BJ (cell line): ENCODE measurements at regions not wholly inside any gene's neighbourhood (a gene's known extent, or its start where the extent isn't known, plus 50 kb on each side); places are given as distances from the start of the nearest gene placed in this dataset.
"Not testable (repeated sequence)": the region's sequence is repeated elsewhere in the genome, so short reads cannot be mapped to it uniquely, and the experiment has no call there.

Experiments
- CTCF ChIA-PET: fragments of 350-600 bp; formaldehyde crosslinking; extraction: SDS; loops from one replicate; lab custom pipeline; 2021; ENCODE audit warnings: antibody characterized with exemption, inconsistent platforms; lab: Yijun Ruan, JAX
- POLR2A ChIA-PET: fragments of 300-600 bp; sonication (Branson Sonifier 250); formaldehyde crosslinking; extraction: SDS; loops from one replicate; lab custom pipeline; 2021; ENCODE audit warnings: antibody characterized with exemption; lab: Charles Lee
- DNase-seq: peaks from one replicate; pipeline ENCODE4 v3.0.0-alpha.2; 2011; ENCODE audit warnings: low read depth
- H3K27me3 ChIP-seq: 2 replicates; pipeline ENCODE4 v1.6.0; 2011; ENCODE audit warnings: low read length; ENCODE audit not compliant: control insufficient read depth, insufficient read depth
- H3K36me3 ChIP-seq: 2 replicates; pipeline ENCODE4 v1.5.1; 2011; ENCODE audit warnings: low read length; ENCODE audit not compliant: control insufficient read depth, insufficient read depth
- H3K4me3 ChIP-seq: 2 replicates; pipeline ENCODE4 v1.5.1; 2011; ENCODE audit warnings: low read depth, mild to moderate bottlenecking, control low read depth, low read length
- TF ChIP-seq, protein P1 (sequence below): IDR thresholded peaks from 2 replicates; pipeline ENCODE4 v1.5.1; 2011; ENCODE audit warnings: low read depth, mild to moderate bottlenecking, control low read depth, inconsistent platforms, low read length, moderate library complexity; ENCODE audit not compliant: insufficient read depth

DNA sequence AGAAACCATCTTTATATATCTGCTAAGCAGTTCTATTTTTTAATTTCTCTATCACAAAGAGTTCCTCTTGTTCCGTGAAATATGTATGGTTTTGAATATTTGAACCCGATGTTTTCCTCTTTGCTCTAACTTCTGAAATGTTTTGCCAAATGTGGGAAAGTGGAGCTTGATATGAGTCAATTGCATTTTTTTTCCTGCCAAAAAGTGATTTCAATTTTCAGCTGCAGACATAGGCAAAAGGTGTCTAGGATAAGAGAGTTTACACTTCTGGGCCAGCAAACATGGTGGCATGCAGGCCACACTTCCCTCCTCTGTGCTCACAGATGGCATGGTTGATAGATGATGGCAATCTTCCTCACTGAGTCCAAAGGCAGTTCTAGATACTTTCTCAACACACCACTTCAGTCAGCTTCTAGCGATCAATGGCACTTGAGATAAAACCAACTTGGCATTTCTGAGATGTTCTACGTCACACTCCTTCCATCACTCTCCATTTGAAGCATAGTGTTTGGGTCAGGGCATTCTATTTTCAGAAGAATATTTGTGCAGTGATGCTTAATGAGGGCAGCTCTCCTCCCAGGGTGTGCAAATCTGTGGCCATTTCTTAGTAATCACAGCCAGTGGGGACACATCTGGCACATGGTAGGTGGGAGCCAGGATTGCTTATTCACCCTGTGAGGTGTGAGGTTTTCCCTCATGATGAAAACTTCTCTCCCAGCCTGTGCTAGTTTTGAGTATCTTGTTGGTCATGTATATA is 54.4 kb upstream of the SCAF4 start:
- no peak for DNase-seq
- ChIA-PET CTCF (interaction anchor here (0.5 to 1.8 kb wide), 21 partner anchors 8 to 815 kb away, joined by 3 to 37 read pairs (median 4); partner anchors contain the start of gene MIS18A), POLR2A (no interaction called here)
- H3K27me3 ChIP-seq = no peaks in the 10 kb centered on the region; the same call in 1 of the 2 replicates
- no peaks in the 10 kb centered on the region for H3K36me3 ChIP-seq
- H3K4me3 ChIP-seq = no peak overlapping the region
- TF ChIP-seq, protein P1, sequence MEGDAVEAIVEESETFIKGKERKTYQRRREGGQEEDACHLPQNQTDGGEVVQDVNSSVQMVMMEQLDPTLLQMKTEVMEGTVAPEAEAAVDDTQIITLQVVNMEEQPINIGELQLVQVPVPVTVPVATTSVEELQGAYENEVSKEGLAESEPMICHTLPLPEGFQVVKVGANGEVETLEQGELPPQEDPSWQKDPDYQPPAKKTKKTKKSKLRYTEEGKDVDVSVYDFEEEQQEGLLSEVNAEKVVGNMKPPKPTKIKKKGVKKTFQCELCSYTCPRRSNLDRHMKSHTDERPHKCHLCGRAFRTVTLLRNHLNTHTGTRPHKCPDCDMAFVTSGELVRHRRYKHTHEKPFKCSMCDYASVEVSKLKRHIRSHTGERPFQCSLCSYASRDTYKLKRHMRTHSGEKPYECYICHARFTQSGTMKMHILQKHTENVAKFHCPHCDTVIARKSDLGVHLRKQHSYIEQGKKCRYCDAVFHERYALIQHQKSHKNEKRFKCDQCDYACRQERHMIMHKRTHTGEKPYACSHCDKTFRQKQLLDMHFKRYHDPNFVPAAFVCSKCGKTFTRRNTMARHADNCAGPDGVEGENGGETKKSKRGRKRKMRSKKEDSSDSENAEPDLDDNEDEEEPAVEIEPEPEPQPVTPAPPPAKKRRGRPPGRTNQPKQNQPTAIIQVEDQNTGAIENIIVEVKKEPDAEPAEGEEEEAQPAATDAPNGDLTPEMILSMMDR = no peak

DNA sequence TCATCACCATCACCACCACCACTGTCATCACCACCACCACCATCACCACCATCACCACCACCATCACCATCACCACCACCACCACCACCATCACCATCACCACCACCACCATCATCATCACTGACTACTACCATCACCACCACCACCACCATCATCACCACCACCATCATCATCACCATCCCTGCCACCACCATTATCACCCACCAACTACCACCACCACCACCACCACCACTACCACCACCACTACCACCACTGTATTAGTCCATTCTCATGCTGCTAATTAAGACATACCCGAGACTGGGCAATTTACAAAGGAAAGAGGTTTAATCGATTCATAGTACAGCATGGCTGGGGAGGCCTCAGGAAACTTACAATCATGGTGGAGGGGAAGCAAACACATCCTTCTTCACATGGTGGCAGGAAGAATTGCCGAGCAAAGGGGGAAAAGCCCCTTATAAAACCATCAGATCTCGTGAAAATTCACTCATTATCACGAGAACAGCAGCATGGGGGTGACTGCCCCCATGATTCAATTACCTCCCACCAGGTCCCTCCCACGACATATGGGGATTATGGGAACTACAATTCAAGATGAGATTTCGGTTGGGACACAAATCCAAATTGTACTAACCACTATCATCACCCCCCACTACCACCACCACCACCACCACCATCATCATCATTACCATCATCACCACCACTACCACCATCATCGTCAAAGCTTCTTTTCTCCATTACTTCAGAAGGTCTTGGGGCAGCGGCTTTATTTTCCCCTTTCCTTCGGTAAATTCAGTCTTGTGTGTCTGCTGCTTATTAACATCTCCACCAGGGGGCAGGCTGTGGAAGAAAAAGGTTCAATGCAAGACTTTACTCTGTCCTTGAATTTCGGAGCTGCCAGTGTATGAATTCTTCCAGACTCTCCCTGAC is 53.6 kb upstream of the SCAF4 start:
- H3K36me3 ChIP-seq, POLR2A ChIA-PET, H3K4me3 ChIP-seq, DNase-seq, H3K27me3 ChIP-seq: not testable (repeated sequence)
- CTCF ChIA-PET = interaction anchor here (0.5 to 1.8 kb wide), 20 partner anchors 9 to 815 kb away, joined by 3 to 37 read pairs (median 4); partner anchors contain the start of gene MIS18A
- TF ChIP-seq, protein P1 = peak; percentile 77

DNA sequence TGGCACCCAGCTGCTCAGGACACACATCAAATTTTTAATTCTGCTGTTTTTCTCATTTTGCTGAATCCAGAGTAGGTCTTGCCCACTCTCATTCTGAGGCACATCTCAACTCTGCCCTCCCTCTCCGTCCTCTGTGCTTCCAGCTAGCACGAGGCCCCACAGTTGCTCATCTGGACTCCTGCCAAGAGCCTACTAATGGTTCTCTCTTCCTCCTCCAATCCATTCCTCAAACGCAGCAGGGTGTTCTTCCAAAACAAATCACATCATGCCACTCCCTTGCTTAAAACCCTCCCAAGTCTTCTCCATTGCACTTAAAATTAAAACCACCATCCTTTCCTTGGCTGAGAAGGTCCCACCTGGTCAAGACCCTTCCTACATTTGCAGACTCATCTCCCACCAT is 49.8 kb upstream of the SCAF4 start:
- no peak overlapping the region for H3K4me3 ChIP-seq
- CTCF ChIA-PET = interaction anchor here (0.6 to 1.5 kb wide), 4 partner anchors 17 to 477 kb away, joined by 3 to 8 read pairs (median 4); no protein-coding TSS in a partner anchor
- H3K36me3 ChIP-seq = no peaks in the 10 kb centered on the region
- DNase-seq = no peak
- TF ChIP-seq, protein P1 = no peak
- H3K27me3 ChIP-seq = no peaks in the 10 kb centered on the region; the same call in 1 of the 2 replicates
- POLR2A ChIA-PET = no interaction called here
